BJ (cell line): ENCODE measurements at regions not wholly inside any gene's neighbourhood (a gene's known extent, or its start where the extent isn't known, plus 50 kb on each side); places are given as distances from the start of the nearest gene placed in this dataset.

Source experiments
- CTCF ChIA-PET: fragments of 350-600 bp; formaldehyde crosslinking; extraction: SDS; loops from one replicate; lab custom pipeline; 2021; ENCODE audit warnings: antibody characterized with exemption, inconsistent platforms; lab: Yijun Ruan, JAX
- POLR2A ChIA-PET: fragments of 300-600 bp; sonication (Branson Sonifier 250); formaldehyde crosslinking; extraction: SDS; loops from one replicate; lab custom pipeline; 2021; ENCODE audit warnings: antibody characterized with exemption; lab: Charles Lee
- DNase-seq: peaks from one replicate; pipeline ENCODE4 v3.0.0-alpha.2; 2011; ENCODE audit warnings: low read depth
- H3K27me3 ChIP-seq: 2 replicates; pipeline ENCODE4 v1.6.0; 2011; ENCODE audit warnings: low read length; ENCODE audit not compliant: control insufficient read depth, insufficient read depth
- H3K36me3 ChIP-seq: 2 replicates; pipeline ENCODE4 v1.5.1; 2011; ENCODE audit warnings: low read length; ENCODE audit not compliant: control insufficient read depth, insufficient read depth
- H3K4me3 ChIP-seq: 2 replicates; pipeline ENCODE4 v1.5.1; 2011; ENCODE audit warnings: low read depth, mild to moderate bottlenecking, control low read depth, low read length
- CTCF ChIP-seq: IDR thresholded peaks from 2 replicates; pipeline ENCODE4 v1.5.1; 2011; ENCODE audit warnings: low read depth, mild to moderate bottlenecking, control low read depth, inconsistent platforms, low read length, moderate library complexity; ENCODE audit not compliant: insufficient read depth

GRCh38 chr1:39134768-39135333 lies 69.6 kb upstream of the MACF1 start:
- CTCF ChIA-PET, result no interaction called here
- Histone ChIP-seq H3K36me3 (peaks cover 1% of the 10 kb centered on the region; the same call in 1 of the 2 replicates), H3K27me3 (no peaks in the 10 kb centered on the region), H3K4me3 (no peak overlapping the region)
- DNase-seq, result no peak
- TF ChIP-seq CTCF, result no peak
- POLR2A ChIA-PET, result no interaction called here

GRCh38 chr1:39136638-39137037 lies 67.9 kb upstream of the MACF1 start:
- Histone ChIP-seq H3K27me3 (no peaks in the 10 kb centered on the region), H3K4me3 (no peak overlapping the region), H3K36me3 (peaks cover 1% of the 10 kb centered on the region; the same call in 1 of the 2 replicates)
- TF ChIP-seq CTCF, result no peak
- POLR2A ChIA-PET, result no interaction called here
- no peak for DNase-seq
- CTCF ChIA-PET, result interaction anchor here (1.6 kb wide), 1 partner anchor 55 kb away, joined by 4 read pairs; no protein-coding TSS in a partner anchor

GRCh38 chr1:39139723-39140360 lies 64.7 kb upstream of the MACF1 start:
- Histone ChIP-seq H3K4me3 (no peak overlapping the region), H3K27me3 (no peaks in the 10 kb centered on the region), H3K36me3 (no peaks in the 10 kb centered on the region)
- no peak for DNase-seq
- ChIA-PET CTCF (interaction anchor here (0.6 to 4.7 kb wide), 5 partner anchors 11 to 574 kb away, joined by 3 to 35 read pairs (median 3); no protein-coding TSS in a partner anchor), POLR2A (interaction anchor here (0.7 kb wide), 1 partner anchor 52 kb away, joined by 4 read pairs; no protein-coding TSS in a partner anchor)
- TF ChIP-seq CTCF, result no peak

- Histone ChIP-seq H3K27me3 (no peaks in the 10 kb centered on the region), H3K36me3 (no peaks in the 10 kb centered on the region), H3K4me3 (no peak overlapping the region)
- DNase-seq, result no peak
- CTCF ChIA-PET, result interaction anchor here (1.0 to 4.7 kb wide), 8 partner anchors 9 to 116 kb away, joined by 3 to 35 read pairs (median 4); partner anchors contain the start of gene MACF1
- POLR2A ChIA-PET, result interaction anchor here (0.6 to 0.7 kb wide), 2 partner anchors 94 to 402 kb away, joined by 3 to 4 read pairs; no protein-coding TSS in a partner anchor
- no peak for TF ChIP-seq CTCF
Observed at GRCh38 chr1:39141925-39142324, 62.6 kb upstream of the MACF1 start.

GRCh38 chr1:39142401-39143060 lies 62.0 kb upstream of the MACF1 start:
- TF ChIP-seq CTCF, result no peak
- no peak for DNase-seq
- H3K36me3 ChIP-seq, result no peaks in the 10 kb centered on the region
- no peak overlapping the region for H3K4me3 ChIP-seq
- no peaks in the 10 kb centered on the region for H3K27me3 ChIP-seq
- POLR2A ChIA-PET, result interaction anchor here (0.6 to 0.7 kb wide), 2 partner anchors 43 to 93 kb away, joined by 3 to 4 read pairs; no protein-coding TSS in a partner anchor
- CTCF ChIA-PET, result interaction anchor here (1.0 to 4.7 kb wide), 8 partner anchors 10 to 116 kb away, joined by 3 to 35 read pairs (median 4); partner anchors contain the start of gene MACF1
